Karpas-422 (cell line): ENCODE measurements at regions not wholly inside any gene's neighbourhood (a gene's known extent, or its start where the extent isn't known, plus 50 kb on each side); places are given as distances from the start of the nearest gene placed in this dataset.

Experiments
- DNase-seq: peaks from one replicate; pipeline ENCODE4 v3.0.0-alpha.2; 2015
- H2AFZ ChIP-seq: fragments of 200-600 bp; sonication (generic); 2 replicates; pipeline ENCODE4 v1.6.1; 2014; ENCODE audit warnings: antibody characterized with exemption, low read length, mixed read lengths
- H3K27ac ChIP-seq: fragments of 200-600 bp; sonication (generic); 2 replicates; pipeline ENCODE4 v1.5.1; 2014; ENCODE audit warnings: mild to moderate bottlenecking, low read length, moderate library complexity
- H3K27me3 ChIP-seq: fragments of 200-600 bp; sonication (generic); 2 replicates; pipeline ENCODE4 v1.6.1; 2014; ENCODE audit warnings: low read length, mixed read lengths
- H3K36me3 ChIP-seq: fragments of 200-600 bp; sonication (generic); 2 replicates; pipeline ENCODE4 v1.6.1; 2014; ENCODE audit warnings: low read length, mixed read lengths; ENCODE audit not compliant: insufficient read depth
- H3K4me1 ChIP-seq: fragments of 200-600 bp; sonication (generic); 2 replicates; pipeline ENCODE4 v1.6.1; 2014; ENCODE audit warnings: mild to moderate bottlenecking, low read length, mixed read lengths
- H3K4me2 ChIP-seq: fragments of 200-600 bp; sonication (generic); 2 replicates; pipeline ENCODE4 v1.6.1; 2014; ENCODE audit warnings: low read length, low read depth, mild to moderate bottlenecking; ENCODE audit not compliant: poor library complexity, severe bottlenecking
- H3K4me3 ChIP-seq: fragments of 200-600 bp; sonication (generic); 2 replicates; pipeline ENCODE4 v1.5.1; 2014; ENCODE audit warnings: mild to moderate bottlenecking, antibody characterized with exemption, low read length, mixed read lengths
- H3K79me2 ChIP-seq: fragments of 200-600 bp; sonication (generic); 2 replicates; pipeline ENCODE4 v1.6.1; 2014; ENCODE audit warnings: mild to moderate bottlenecking, low read length, mixed read lengths
- H3K9ac ChIP-seq: fragments of 200-600 bp; sonication (generic); 2 replicates; pipeline ENCODE4 v1.6.0; 2014; ENCODE audit warnings: low read length
- H3K9me2 ChIP-seq: fragments of 200-600 bp; sonication (generic), shearing (Covaris generic); replicated peaks from 2 replicates; pipeline ENCODE4 v1.6.0; 2014; ENCODE audit warnings: mild to moderate bottlenecking, low read length, moderate library complexity; ENCODE audit not compliant: insufficient read depth
- H3K9me3 ChIP-seq: fragments of 300-700, 200-600 bp; sonication (generic); 2 replicates; pipeline ENCODE4 v1.6.1; 2014; ENCODE audit warnings: low read length, mixed read lengths
- H4K20me1 ChIP-seq: fragments of 200-600 bp; sonication (generic); 2 replicates; pipeline ENCODE4 v1.6.1; 2014; ENCODE audit warnings: mild to moderate bottlenecking, antibody characterized with exemption, low read length, low read depth; ENCODE audit not compliant: insufficient read depth

GRCh38 chr6:22028403-22029090, 268.3 kb downstream of the PRL start:
- Histone ChIP-seq H3K4me2 (no peak overlapping the region), H3K9me2 (no peaks in the 10 kb centered on the region), H4K20me1 (no peaks in the 10 kb centered on the region), H3K9me3 (no peaks in the 10 kb centered on the region; the same call in 1 of the 2 replicates), H3K27me3 (no peaks in the 10 kb centered on the region), H3K4me3 (no peak overlapping the region), H2AFZ (no peak overlapping the region), H3K36me3 (no peaks in the 10 kb centered on the region), H3K4me1 (no peaks in the 10 kb centered on the region), H3K27ac (no peak overlapping the region), H3K9ac (no peak overlapping the region), H3K79me2 (no peaks in the 10 kb centered on the region)
- DNase-seq = no peak

GRCh38 chr6:22029171-22029570, 267.7 kb downstream of the PRL start:
- Histone ChIP-seq H3K79me2 (no peaks in the 10 kb centered on the region), H3K4me1 (no peaks in the 10 kb centered on the region), H3K4me2 (no peak overlapping the region), H3K9me2 (no peaks in the 10 kb centered on the region), H4K20me1 (no peaks in the 10 kb centered on the region), H3K27me3 (no peaks in the 10 kb centered on the region), H3K9me3 (no peaks in the 10 kb centered on the region; the same call in 1 of the 2 replicates), H3K27ac (no peak overlapping the region), H3K9ac (no peak overlapping the region), H2AFZ (no peak overlapping the region), H3K36me3 (no peaks in the 10 kb centered on the region), H3K4me3 (no peak overlapping the region)
- DNase-seq = no peak

GRCh38 chr6:22030730-22031619, 265.9 kb downstream of the PRL start:
- Histone ChIP-seq H3K9ac (no peak overlapping the region), H3K9me3 (no peaks in the 10 kb centered on the region; the same call in 1 of the 2 replicates), H3K27me3 (no peaks in the 10 kb centered on the region), H2AFZ (no peak overlapping the region), H3K27ac (no peak overlapping the region), H4K20me1 (no peaks in the 10 kb centered on the region), H3K4me3 (no peak overlapping the region), H3K9me2 (no peaks in the 10 kb centered on the region), H3K36me3 (no peaks in the 10 kb centered on the region), H3K4me1 (no peaks in the 10 kb centered on the region), H3K79me2 (no peaks in the 10 kb centered on the region), H3K4me2 (no peak overlapping the region)
- no peak for DNase-seq

- Histone ChIP-seq H2AFZ (no peak overlapping the region), H3K9me2 (no peaks in the 10 kb centered on the region), H3K4me3 (no peak overlapping the region), H3K4me2 (no peak overlapping the region), H3K27ac (no peak overlapping the region), H3K27me3 (no peaks in the 10 kb centered on the region), H4K20me1 (no peaks in the 10 kb centered on the region), H3K36me3 (no peaks in the 10 kb centered on the region), H3K9me3 (no peaks in the 10 kb centered on the region; the same call in 1 of the 2 replicates), H3K4me1 (no peaks in the 10 kb centered on the region), H3K79me2 (no peaks in the 10 kb centered on the region), H3K9ac (no peak overlapping the region)
- no peak for DNase-seq
Measured at GRCh38 chr6:22035690-22036089, 261.1 kb downstream of the PRL start.

- Histone ChIP-seq H3K9ac (no peak overlapping the region), H3K9me3 (no peaks in the 10 kb centered on the region; the same call in 1 of the 2 replicates), H2AFZ (no peak overlapping the region), H3K4me1 (no peaks in the 10 kb centered on the region), H3K79me2 (no peaks in the 10 kb centered on the region), H4K20me1 (no peaks in the 10 kb centered on the region), H3K27me3 (no peaks in the 10 kb centered on the region), H3K4me3 (no peak overlapping the region), H3K9me2 (no peaks in the 10 kb centered on the region), H3K27ac (no peak overlapping the region), H3K36me3 (no peaks in the 10 kb centered on the region), H3K4me2 (no peak overlapping the region)
- DNase-seq = no peak
Measured at GRCh38 chr6:22036275-22036674, 260.6 kb downstream of the PRL start.

- H3K4me3 ChIP-seq = no peak overlapping the region
- no peak overlapping the region for H3K27ac ChIP-seq
- no peaks in the 10 kb centered on the region for H3K36me3 ChIP-seq
- no peak overlapping the region for H3K4me2 ChIP-seq
- no peak overlapping the region for H3K9ac ChIP-seq
- H3K4me1 ChIP-seq = no peaks in the 10 kb centered on the region
- H4K20me1 ChIP-seq = no peaks in the 10 kb centered on the region
- no peaks in the 10 kb centered on the region for H3K27me3 ChIP-seq
- DNase-seq = no peak
- no peaks in the 10 kb centered on the region for H3K79me2 ChIP-seq
- no peaks in the 10 kb centered on the region; the same call in 1 of the 2 replicates for H3K9me3 ChIP-seq
- no peaks in the 10 kb centered on the region for H3K9me2 ChIP-seq
- no peak overlapping the region for H2AFZ ChIP-seq
Measured at GRCh38 chr6:22036699-22037098, 260.1 kb downstream of the PRL start.

- Histone ChIP-seq H3K9me2 (no peaks in the 10 kb centered on the region), H3K79me2 (no peaks in the 10 kb centered on the region), H3K27ac (no peak overlapping the region), H2AFZ (no peak overlapping the region), H3K4me3 (no peak overlapping the region), H3K4me1 (no peaks in the 10 kb centered on the region), H3K4me2 (no peak overlapping the region), H3K36me3 (no peaks in the 10 kb centered on the region), H3K27me3 (no peaks in the 10 kb centered on the region), H4K20me1 (no peaks in the 10 kb centered on the region), H3K9ac (no peak overlapping the region), H3K9me3 (no peaks in the 10 kb centered on the region)
- DNase-seq = no peak
Measured at GRCh38 chr6:22041797-22042480, 254.9 kb downstream of the PRL start.

- Histone ChIP-seq H2AFZ (no peak overlapping the region), H4K20me1 (no peaks in the 10 kb centered on the region), H3K27me3 (no peaks in the 10 kb centered on the region), H3K9me3 (no peaks in the 10 kb centered on the region), H3K4me1 (no peaks in the 10 kb centered on the region), H3K36me3 (no peaks in the 10 kb centered on the region), H3K9ac (no peak overlapping the region), H3K4me2 (no peak overlapping the region), H3K9me2 (no peaks in the 10 kb centered on the region), H3K79me2 (no peaks in the 10 kb centered on the region), H3K4me3 (no peak overlapping the region), H3K27ac (no peak overlapping the region)
- DNase-seq = no peak
Measured at GRCh38 chr6:22042706-22043105, 254.1 kb downstream of the PRL start.
